Neural cell (in vitro differentiated cells): ENCODE measurements at regions not wholly inside any gene's neighbourhood (a gene's known extent, or its start where the extent isn't known, plus 50 kb on each side); places are given as distances from the start of the nearest gene placed in this dataset.

Experiments
- H2AFZ ChIP-seq: fragments of 200-600, 300-800 bp; sonication (generic), shearing (Covaris generic); 2 replicates; pipeline ENCODE4 v1.6.0; 2014; ENCODE audit warnings: low read depth, mild to moderate bottlenecking, antibody characterized with exemption, low read length, moderate library complexity
- H3F3A ChIP-seq: fragments of 200-600 bp; shearing (Covaris generic); 2 replicates; pipeline ENCODE4 v1.6.1; 2016; ENCODE audit warnings: mild to moderate bottlenecking, moderate library complexity, mixed read lengths, antibody characterized with exemption, low read length; ENCODE audit not compliant: insufficient read depth, poor library complexity, severe bottlenecking
- H3K27ac ChIP-seq: fragments of 200-600, 300-800 bp; sonication (generic), shearing (Covaris generic); 2 replicates; pipeline ENCODE4 v1.5.1; 2014; ENCODE audit warnings: mild to moderate bottlenecking, low read length, moderate library complexity
- H3K27me3 ChIP-seq: fragments of 300-800, 200-600 bp; sonication (generic), shearing (Covaris generic); 2 replicates; pipeline ENCODE4 v1.6.0; 2014; ENCODE audit warnings: mild to moderate bottlenecking, low read depth, low read length, moderate library complexity; ENCODE audit not compliant: insufficient read depth
- H3K36me3 ChIP-seq: fragments of 300-800, 200-600 bp; sonication (generic), shearing (Covaris generic); 2 replicates; pipeline ENCODE4 v1.5.1; 2014; ENCODE audit warnings: mild to moderate bottlenecking, antibody characterized with exemption, low read length, moderate library complexity; ENCODE audit not compliant: insufficient read depth
- H3K4me2 ChIP-seq: fragments of 300-800, 200-600 bp; sonication (generic), shearing (Covaris generic); 2 replicates; pipeline ENCODE4 v1.6.0; 2014; ENCODE audit warnings: mild to moderate bottlenecking, low read length
- H3K4me3 ChIP-seq: fragments of 300-800, 200-600 bp; sonication (generic), shearing (Covaris generic); 2 replicates; pipeline ENCODE4 v1.5.1; 2014; ENCODE audit warnings: mild to moderate bottlenecking, low read length, moderate library complexity
- H3K79me2 ChIP-seq: fragments of 200-600 bp; shearing (Covaris generic); replicated peaks from 2 replicates; pipeline ENCODE4 v1.6.0; 2014; ENCODE audit warnings: mild to moderate bottlenecking, low read length, moderate library complexity; ENCODE audit not compliant: insufficient read depth
- H3K9ac ChIP-seq: fragments of 300-800, 200-600 bp; sonication (generic), shearing (Covaris generic); 2 replicates; pipeline ENCODE4 v1.6.1; 2016; ENCODE audit warnings: mild to moderate bottlenecking, low read length, mixed read lengths
- H3K9me2 ChIP-seq: fragments of 200-600 bp; shearing (Covaris generic); 2 replicates; pipeline ENCODE4 v1.6.1; 2016; ENCODE audit warnings: mild to moderate bottlenecking, low read length, mixed read lengths; ENCODE audit not compliant: insufficient read depth
- H3K9me3 ChIP-seq: fragments of 200-600, 300-800 bp; sonication (generic), shearing (Covaris generic); 2 replicates; pipeline ENCODE4 v1.6.1; 2016; ENCODE audit warnings: mild to moderate bottlenecking, mixed run types, low read length, moderate library complexity, mixed read lengths
- H4K20me1 ChIP-seq: fragments of 200-600 bp; shearing (Covaris generic); 2 replicates; pipeline ENCODE4 v1.6.1; 2016; ENCODE audit warnings: mild to moderate bottlenecking, mixed run types; ENCODE audit not compliant: insufficient read depth
- CTCF ChIP-seq: fragments of 450-650 bp; IDR thresholded peaks from 2 replicates; pipeline ENCODE4 v1.5.1; 2014; ENCODE audit warnings: antibody characterized with exemption, mild to moderate bottlenecking, moderate library complexity; ENCODE audit not compliant: poor library complexity, severe bottlenecking
- EP300 ChIP-seq: fragments of 450-650 bp; conservative IDR thresholded peaks from 2 replicates; pipeline ENCODE4 v1.6.1; 2014; ENCODE audit warnings: antibody characterized with exemption, mild to moderate bottlenecking, moderate library complexity; ENCODE audit not compliant: poor library complexity, severe bottlenecking
- EZH2 ChIP-seq: fragments of 200-600, 300-800 bp; shearing (Covaris generic), sonication (generic); IDR thresholded peaks from 2 replicates; pipeline ENCODE4 v1.6.1; 2014; ENCODE audit warnings: antibody characterized with exemption, low read length, borderline replicate concordance, mild to moderate bottlenecking; ENCODE audit not compliant: insufficient read depth, poor library complexity, severe bottlenecking
- MXI1 ChIP-seq: fragments of 450-650 bp; conservative IDR thresholded peaks from 2 replicates; pipeline ENCODE4 v1.6.1; 2014; ENCODE audit warnings: antibody characterized with exemption, mild to moderate bottlenecking; ENCODE audit not compliant: poor library complexity, severe bottlenecking
- POLR2AphosphoS5 ChIP-seq: IDR thresholded peaks from 2 replicates; pipeline ENCODE4 v1.6.1; 2012
- RAD21 ChIP-seq: fragments of 450-650 bp; conservative IDR thresholded peaks from 2 replicates; pipeline ENCODE4 v1.6.1; 2014; ENCODE audit warnings: antibody characterized with exemption, mild to moderate bottlenecking, moderate library complexity
- REST ChIP-seq: IDR thresholded peaks from 2 replicates; pipeline ENCODE4 v1.6.1; 2012; ENCODE audit warnings: borderline replicate concordance
- SMC3 ChIP-seq: fragments of 450-650 bp; conservative IDR thresholded peaks from 2 replicates; pipeline ENCODE4 v1.6.1; 2014; ENCODE audit warnings: antibody characterized with exemption, mild to moderate bottlenecking, moderate library complexity; ENCODE audit not compliant: poor library complexity
- TAF1 ChIP-seq: IDR thresholded peaks from 2 replicates; pipeline ENCODE4 v1.6.1; 2012; ENCODE audit warnings: low read depth

DNA sequence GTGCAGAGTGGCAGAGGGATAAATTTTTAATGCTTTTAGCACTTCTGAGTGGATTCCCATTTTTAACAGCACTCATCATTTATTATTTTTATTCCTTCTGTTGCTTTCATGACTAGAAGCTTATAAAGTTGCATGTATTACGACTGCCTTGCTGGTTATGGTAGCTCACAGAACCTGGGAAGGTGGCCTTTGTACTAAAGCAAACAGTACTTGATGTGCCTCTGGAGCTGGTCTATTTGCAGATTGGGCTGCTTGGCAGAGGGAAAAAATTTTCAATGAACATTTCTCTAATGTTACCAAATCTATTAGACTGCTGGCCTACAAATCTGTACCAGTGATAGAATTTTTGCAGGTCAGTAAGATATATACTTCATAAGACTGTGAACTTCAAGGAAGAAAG, 274.5 kb upstream of the C9orf72 start:
- Histone ChIP-seq H3K36me3 (no peaks in the 10 kb centered on the region), H2AFZ (no peak overlapping the region)

GRCh38 chr9:27848315-27848714, 275.0 kb upstream of the C9orf72 start:
- Histone ChIP-seq H2AFZ (no peak overlapping the region), H3K27ac (no peak overlapping the region), H3K4me2 (no peak overlapping the region), H3K27me3 (no peaks in the 10 kb centered on the region), H3K79me2 (no peaks in the 10 kb centered on the region), H4K20me1 (no peaks in the 10 kb centered on the region), H3K9me3 (no peaks in the 10 kb centered on the region), H3K36me3 (no peaks in the 10 kb centered on the region), H3K9ac (no peak overlapping the region), H3K9me2 (no peaks in the 10 kb centered on the region), H3K4me3 (no peak overlapping the region), H3F3A (no peaks in the 10 kb centered on the region)
- TF ChIP-seq REST (no peak), EZH2 (no peak), TAF1 (no peak), EP300 (no peak), RAD21 (no peak), MXI1 (no peak)

More for the DNA sequence above, 274.5 kb upstream of the C9orf72 start:
- Histone ChIP-seq H3K4me3 (no peak overlapping the region), H3K4me2 (no peak overlapping the region), H3K79me2 (no peaks in the 10 kb centered on the region), H3K27ac (no peak overlapping the region), H3F3A (no peaks in the 10 kb centered on the region), H3K9me2 (no peaks in the 10 kb centered on the region), H3K9me3 (no peaks in the 10 kb centered on the region), H4K20me1 (no peaks in the 10 kb centered on the region), H3K9ac (no peak overlapping the region), H3K27me3 (no peaks in the 10 kb centered on the region)
- TF ChIP-seq MXI1 (no peak), CTCF (no peak), TAF1 (no peak), SMC3 (no peak), RAD21 (no peak), EP300 (no peak), REST (no peak), EZH2 (no peak), POLR2AphosphoS5 (no peak)
